ENCODE measurements at regions not wholly inside any gene's neighbourhood (a gene's known extent, or its start where the extent isn't known, plus 50 kb on each side); places are given as distances from the start of the nearest gene placed in this dataset.

- Histone ChIP-seq H3K9ac (ENCODE audit: low read length) (no peak overlapping the region), H3K36me3 (ENCODE audit: insufficient read depth, low read length) (no peaks in the 10 kb centered on the region), H4K20me1 (ENCODE audit: insufficient read depth, low read length) (no peaks in the 10 kb centered on the region), H3K79me2 (ENCODE audit: insufficient read depth, low read length) (no peaks in the 10 kb centered on the region), H3K4me3 (ENCODE audit: insufficient read depth, low read depth, low read length) (no peak overlapping the region), H3K4me1 (ENCODE audit: insufficient read depth, low read length) (no peaks in the 10 kb centered on the region), H3K9me3 (ENCODE audit: insufficient read depth, low read depth, low read length) (no peaks in the 10 kb centered on the region), H3K27ac (ENCODE audit: low read depth, low read length) (no peak overlapping the region), H2AFZ (ENCODE audit: low read depth, low read length) (no peak overlapping the region), H3K4me2 (ENCODE audit: low read length) (peak overlapping the region; percentile 37), H3K27me3 (ENCODE audit: insufficient read depth, low read length) (no peaks in the 10 kb centered on the region)
- H3K27me3 Mint-ChIP-seq (ENCODE audit: low read depth, unreplicated experiment), result peaks cover 54% of the 10 kb centered on the region
- peaks cover 5% of the 10 kb centered on the region for H3K9me3 Mint-ChIP-seq (ENCODE audit: unreplicated experiment)
- no peak overlapping the region for H3K4me3 Mint-ChIP-seq (ENCODE audit: unreplicated experiment)
- no peak for DNase-seq (ENCODE audit: low read depth)
- no peak overlapping the region for H3K27ac Mint-ChIP-seq (ENCODE audit: unreplicated experiment)
- no peaks in the 10 kb centered on the region for H3K4me1 Mint-ChIP-seq (ENCODE audit: low read depth, unreplicated experiment)
- TF ChIP-seq EZH2 (IDR thresholded peaks at IDR 0.05; ENCODE audit: insufficient read depth, low read length) (no peak), CTCF (IDR thresholded peaks at IDR 0.05; ENCODE audit: insufficient read depth, low read depth, low read length) (no peak)
- H3K36me3 Mint-ChIP-seq (ENCODE audit: low read depth, unreplicated experiment), result peaks cover 1% of the 10 kb centered on the region
- no peak for FAIRE-seq
These were observed 62.2 kb upstream of the FAM20C start for GRCh38 chr7:130222-130572.

- peaks cover 5% of the 10 kb centered on the region for H3K9me3 Mint-ChIP-seq (ENCODE audit: unreplicated experiment)
- H3K27me3 Mint-ChIP-seq (ENCODE audit: low read depth, unreplicated experiment), result peaks cover 59% of the 10 kb centered on the region
- no peaks in the 10 kb centered on the region for H3K4me1 ChIP-seq (ENCODE audit: insufficient read depth, low read length)
- H4K20me1 ChIP-seq (ENCODE audit: insufficient read depth, low read length), result no peaks in the 10 kb centered on the region
- H3K4me2 ChIP-seq (ENCODE audit: low read length), result peak overlapping the region; percentile 19
- TF ChIP-seq EZH2 (IDR thresholded peaks at IDR 0.05; ENCODE audit: insufficient read depth, low read length), result no peak
- TF ChIP-seq CTCF (IDR thresholded peaks at IDR 0.05; ENCODE audit: insufficient read depth, low read depth, low read length), result no peak
- FAIRE-seq, result no peak
- no peak overlapping the region for H3K4me3 Mint-ChIP-seq (ENCODE audit: unreplicated experiment)
- no peaks in the 10 kb centered on the region for H3K79me2 ChIP-seq (ENCODE audit: insufficient read depth, low read length)
- no peaks in the 10 kb centered on the region for H3K27me3 ChIP-seq (ENCODE audit: insufficient read depth, low read length)
- no peak overlapping the region for H3K27ac Mint-ChIP-seq (ENCODE audit: unreplicated experiment)
- H3K36me3 Mint-ChIP-seq (ENCODE audit: low read depth, unreplicated experiment), result peaks cover 1% of the 10 kb centered on the region
- no peaks in the 10 kb centered on the region for H3K4me1 Mint-ChIP-seq (ENCODE audit: low read depth, unreplicated experiment)
- H3K36me3 ChIP-seq (ENCODE audit: insufficient read depth, low read length), result no peaks in the 10 kb centered on the region
- H3K27ac ChIP-seq (ENCODE audit: low read depth, low read length), result no peak overlapping the region
- no peak overlapping the region for H3K9ac ChIP-seq (ENCODE audit: low read length)
- no peaks in the 10 kb centered on the region for H3K9me3 ChIP-seq (ENCODE audit: insufficient read depth, low read depth, low read length)
- H3K4me3 ChIP-seq (ENCODE audit: insufficient read depth, low read depth, low read length), result no peak overlapping the region
- peak overlapping the region; percentile 36 for H2AFZ ChIP-seq (ENCODE audit: low read depth, low read length)
- no peak for DNase-seq (ENCODE audit: low read depth)
These were observed 61.2 kb upstream of the FAM20C start for GRCh38 chr7:130875-131780.
